G401 (cell line): ENCODE measurements at regions not wholly inside any gene's neighbourhood (a gene's known extent, or its start where the extent isn't known, plus 50 kb on each side); places are given as distances from the start of the nearest gene placed in this dataset.
"Not testable (repeated sequence)": the region's sequence is repeated elsewhere in the genome, so short reads cannot be mapped to it uniquely, and the experiment has no call there.

Experiments used
- DNase-seq: peaks from one replicate; pipeline ENCODE4 v3.0.0-alpha.2; 2015; ENCODE audit warnings: low spot score
- in situ Hi-C: cut with HindIII; loops from 2 replicates; pipeline ENCODE4 v1.10.0; 2016; ENCODE audit warnings: low sequenced_read_pairs, mixed read lengths

- no peak for DNase-seq
- in situ Hi-C loops = no loop called here
Measured at GRCh38 chr12:68387338-68387737, 55.2 kb upstream of the MDM1 start.

GRCh38 chr12:68389305-68389704, 57.1 kb upstream of the MDM1 start:
- in situ Hi-C loops = no loop called here
- DNase-seq = no peak

DNA sequence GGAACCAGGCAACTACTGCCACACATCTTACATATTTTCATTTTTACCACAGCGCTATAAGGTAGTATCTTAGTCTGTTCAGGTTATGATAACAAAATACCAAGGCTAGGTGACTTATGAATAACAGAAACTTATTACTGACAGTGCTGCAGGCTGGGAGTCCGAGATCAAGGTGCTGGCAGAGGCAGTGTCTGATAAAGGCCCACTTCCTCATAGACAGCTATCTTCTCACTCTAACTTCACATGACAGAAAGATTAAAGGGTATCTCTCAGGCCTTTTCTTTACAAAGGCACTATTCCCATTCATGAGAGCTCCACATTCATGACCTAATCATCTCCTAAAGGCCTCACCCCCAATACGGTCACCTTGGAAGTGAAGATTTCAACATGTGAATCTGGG, 59.8 kb upstream of the MDM1 start:
- in situ Hi-C loops = no loop called here
- no peak for DNase-seq

DNA sequence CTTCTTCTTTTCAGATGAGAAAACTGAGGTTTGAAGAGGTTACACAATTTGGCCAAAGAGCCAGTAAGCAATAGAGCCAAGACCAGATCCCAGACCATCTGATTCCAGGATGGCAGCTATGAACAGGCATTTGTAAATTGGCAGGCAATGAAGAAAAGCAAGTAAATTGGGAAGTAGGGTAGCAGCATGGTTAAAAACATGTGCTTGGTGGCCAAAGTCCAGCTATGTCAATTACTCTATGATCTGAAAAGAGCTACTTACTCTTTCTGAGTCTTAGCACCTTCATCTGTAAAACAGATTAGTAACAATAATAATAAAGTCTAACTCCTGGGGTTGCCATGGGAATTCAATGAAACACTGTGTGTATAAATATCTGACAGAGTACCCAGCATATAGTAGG, 60.2 kb upstream of the MDM1 start:
- DNase-seq = no peak
- in situ Hi-C loops = no loop called here

GRCh38 chr12:68393417-68393816, 61.3 kb upstream of the MDM1 start:
- in situ Hi-C loops = no loop called here
- DNase-seq = no peak

GRCh38 chr12:68397566-68398158, 65.5 kb upstream of the MDM1 start:
- in situ Hi-C loops = no loop called here
- DNase-seq = no peak

- DNase-seq, in situ Hi-C loops: not testable (repeated sequence)
Measured at GRCh38 chr12:68398689-68399088, 66.5 kb upstream of the MDM1 start.

DNA sequence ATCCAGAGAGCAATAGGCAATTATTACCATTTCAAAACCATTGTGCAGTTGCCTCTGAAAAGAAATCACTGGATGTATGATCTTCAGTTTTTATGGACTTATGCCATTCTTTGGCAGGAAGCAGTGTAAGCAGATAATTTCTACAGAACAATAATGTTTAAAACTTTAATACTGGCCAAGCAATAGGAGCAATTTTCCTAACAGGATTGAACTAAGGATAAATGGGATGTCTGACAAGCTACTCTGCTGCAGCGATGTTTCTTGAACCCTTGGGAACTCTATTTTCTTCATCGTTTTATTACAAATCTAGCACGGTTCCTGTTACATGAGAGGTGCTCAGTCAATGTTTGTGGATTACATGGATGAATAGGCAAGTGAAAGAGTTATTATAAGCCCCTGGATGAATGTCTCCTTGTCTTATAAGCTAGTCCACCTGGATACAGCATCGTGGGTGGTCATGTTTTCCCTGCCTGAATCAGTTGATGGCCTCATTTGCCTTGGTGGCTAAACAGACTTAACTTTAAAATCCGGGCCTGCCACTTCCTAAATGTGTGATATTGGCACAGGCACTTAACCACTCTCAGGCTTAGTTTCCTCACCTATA, 68.2 kb upstream of the MDM1 start:
- in situ Hi-C loops = no loop called here
- DNase-seq = no peak

DNA sequence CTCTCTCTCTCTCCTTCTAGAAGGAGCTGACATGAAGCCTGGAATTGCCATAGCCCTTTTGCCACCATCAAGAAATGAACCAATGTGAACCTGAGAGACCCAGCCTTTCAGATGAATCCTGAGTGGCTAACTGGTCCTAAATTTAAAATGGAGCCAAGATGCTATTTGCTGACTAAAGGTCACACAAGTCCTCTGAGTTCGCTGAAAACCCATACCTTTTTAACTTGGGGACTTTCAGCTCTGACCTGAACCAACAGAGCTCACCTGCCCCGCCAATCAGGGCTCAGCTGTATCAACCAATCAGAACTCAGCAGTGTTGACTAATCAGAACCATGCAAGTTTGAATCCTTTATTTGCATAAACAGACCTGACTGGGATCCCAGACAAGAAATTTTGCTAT, 70.3 kb upstream of the MDM1 start:
- in situ Hi-C loops = no loop called here
- DNase-seq = no peak

- in situ Hi-C loops = no loop called here
- no peak for DNase-seq
Measured at GRCh38 chr12:68403296-68403695, 71.1 kb upstream of the MDM1 start.

GRCh38 chr12:68403711-68404110, 71.5 kb upstream of the MDM1 start:
- in situ Hi-C loops = no loop called here
- no peak for DNase-seq

DNA sequence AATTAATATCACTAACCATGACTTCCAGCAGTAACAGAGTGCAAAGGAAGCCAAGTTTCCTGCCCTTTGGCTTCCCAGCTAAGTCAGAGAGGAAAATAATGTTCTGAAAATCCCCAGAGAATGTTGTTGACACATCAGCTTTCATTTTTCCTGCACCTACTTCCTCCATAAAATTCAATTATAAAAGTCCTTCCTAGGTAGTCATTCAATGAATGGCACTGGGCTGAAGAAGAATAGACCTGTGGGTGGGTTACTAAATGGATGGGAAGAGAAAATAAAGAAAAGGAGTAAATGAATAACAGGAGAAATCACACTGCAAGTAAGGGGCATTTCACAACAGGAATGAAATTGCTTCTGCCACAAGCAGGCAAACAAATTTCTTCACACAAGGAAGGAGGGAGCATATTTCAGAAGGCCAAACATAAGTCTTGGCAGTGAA, 73.2 kb upstream of the MDM1 start:
- DNase-seq = no peak
- in situ Hi-C loops = no loop called here

DNA sequence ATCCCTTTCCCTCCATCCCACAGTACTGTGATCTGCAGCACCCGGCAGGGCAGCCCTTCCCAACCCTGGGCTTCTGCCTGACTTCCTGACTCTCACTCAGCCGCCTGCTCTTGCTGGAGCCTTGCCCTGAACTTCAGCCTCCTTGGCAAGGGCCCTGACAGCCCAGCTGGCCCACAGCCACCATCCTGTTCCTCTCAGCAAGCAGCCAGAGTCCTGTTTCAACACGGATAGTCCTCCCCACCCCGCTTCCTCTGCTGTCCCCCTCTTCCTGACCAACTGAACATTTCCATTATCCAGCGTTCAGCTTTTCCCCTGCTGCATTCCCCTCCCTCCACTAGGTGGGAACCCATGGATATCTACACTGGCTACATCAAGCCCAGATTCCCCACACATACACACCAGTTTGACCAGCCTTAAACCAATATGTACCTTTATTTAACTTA, 74.0 kb upstream of the MDM1 start:
- DNase-seq = peak; percentile 88
- in situ Hi-C loops = no loop called here

GRCh38 chr12:68406911-68407310, 74.7 kb upstream of the MDM1 start:
- in situ Hi-C loops = no loop called here
- DNase-seq = no peak

- no peak for DNase-seq
Measured at GRCh38 chr12:68410018-68410660, 78.0 kb upstream of the MDM1 start.

DNA sequence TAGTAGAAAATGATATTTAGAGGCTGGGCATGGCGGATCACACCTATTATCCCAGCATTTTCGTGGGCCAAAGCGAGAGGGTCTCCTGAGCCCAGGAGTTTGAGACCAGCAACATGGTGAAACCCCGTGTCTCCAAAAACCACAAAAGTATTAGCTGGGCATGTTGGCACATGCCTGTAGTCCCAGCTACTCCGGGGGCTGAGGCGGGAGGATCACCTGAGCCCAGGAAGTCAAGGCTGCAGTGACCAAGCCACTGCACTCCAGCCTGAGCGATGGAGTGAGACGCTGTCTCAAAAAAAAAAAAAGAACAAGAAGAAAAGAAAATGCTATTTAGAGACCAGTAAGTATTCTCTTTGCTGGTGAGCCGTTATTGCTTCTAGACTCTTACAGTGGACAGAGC, 79.2 kb upstream of the MDM1 start:
- DNase-seq = no peak

More at GRCh38 chr12:68410018-68410660, 78.0 kb upstream of the MDM1 start:
- in situ Hi-C loops = no loop called here

GRCh38 chr12:68414988-68415387, 82.8 kb upstream of the MDM1 start:
- no peak for DNase-seq
- in situ Hi-C loops = no loop called here

More for the DNA sequence above, 79.2 kb upstream of the MDM1 start:
- in situ Hi-C loops = no loop called here

DNA sequence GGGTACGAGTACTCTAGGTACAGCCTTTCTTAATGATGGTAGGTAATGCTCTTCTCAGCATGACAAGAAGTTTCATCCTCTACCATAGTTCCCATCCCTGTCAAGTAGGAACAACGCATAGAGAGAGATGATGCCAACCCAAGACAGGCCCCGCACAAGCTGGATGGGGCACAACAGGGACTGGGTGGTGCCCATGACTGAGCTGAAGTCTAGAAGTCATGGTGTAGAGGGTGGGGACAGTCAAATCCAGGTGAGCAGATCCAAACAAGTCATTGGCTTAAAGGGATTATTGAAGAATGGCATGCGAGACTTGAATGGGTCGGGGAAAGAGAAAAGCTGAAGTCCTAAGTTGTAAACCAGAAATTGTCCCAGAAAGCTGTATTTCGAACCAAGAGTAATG, 84.2 kb upstream of the MDM1 start:
- in situ Hi-C loops = no loop called here
- no peak for DNase-seq

DNA sequence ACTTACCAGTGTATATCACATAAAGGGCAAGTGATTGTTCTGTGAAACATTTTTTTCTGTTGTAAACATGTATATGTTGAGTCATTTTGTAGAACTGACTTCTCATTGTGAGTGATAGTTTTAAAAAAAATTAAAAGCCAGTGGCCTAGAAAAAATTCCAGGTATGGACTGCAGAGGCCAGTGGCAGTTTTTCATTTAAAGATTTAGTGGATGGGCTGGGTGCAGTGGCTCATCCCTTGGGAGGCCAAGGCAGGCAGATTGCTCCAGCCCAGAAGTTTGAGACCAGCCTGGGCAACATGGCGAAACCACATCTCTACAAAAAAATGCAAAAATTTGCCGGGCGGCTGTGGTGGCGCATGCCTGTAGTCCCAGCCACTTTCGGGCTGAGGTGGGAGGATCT, 84.7 kb upstream of the MDM1 start:
- in situ Hi-C loops = no loop called here
- no peak for DNase-seq

GRCh38 chr12:68418137-68418460, 85.9 kb upstream of the MDM1 start:
- in situ Hi-C loops = no loop called here
- no peak for DNase-seq
